SU-DHL-6 (cell line): ENCODE measurements at regions not wholly inside any gene's neighbourhood (a gene's known extent, or its start where the extent isn't known, plus 50 kb on each side); places are given as distances from the start of the nearest gene placed in this dataset.

Experiments used
- CTCF ChIP-seq: fragments of 200-600 bp; sonication (generic); IDR thresholded peaks from one replicate; pipeline ENCODE4 v1.5.1; 2017; ENCODE audit warnings: antibody characterized with exemption, mild to moderate bottlenecking, low read length, moderate library complexity; ENCODE audit not compliant: insufficient read depth, poor library complexity, severe bottlenecking
- EZH2phosphoT487 ChIP-seq: fragments of 200-600 bp; sonication (generic), shearing (Covaris generic); conservative IDR thresholded peaks from 2 replicates; pipeline ENCODE4 v1.6.1; 2018; ENCODE audit warnings: mild to moderate bottlenecking, antibody characterized with exemption, low read length, moderate library complexity, mixed read lengths

- TF ChIP-seq CTCF (no peak), EZH2phosphoT487 (no peak)
These were observed 172.8 kb downstream of the ERCC6L2 start for GRCh38 chr9:96048104-96048955.
